CD14-positive monocyte (primary cell): ENCODE measurements at regions not wholly inside any gene's neighbourhood (a gene's known extent, or its start where the extent isn't known, plus 50 kb on each side); places are given as distances from the start of the nearest gene placed in this dataset.
A peak's percentile ranks its signal among the peaks of the same experiment; 100 is the strongest.

ENCODE experiments used
- DNase-seq, 3 donors: peaks; one replicate each; pipeline ENCODE4 v3.0.0-alpha.2; 2011 to 2022
- H2AFZ ChIP-seq: 2 replicates; pipeline ENCODE4 v1.6.0; 2012; ENCODE audit warnings: mild to moderate bottlenecking, low read depth, low read length, inconsistent platforms; ENCODE audit not compliant: insufficient read depth, poor library complexity, severe bottlenecking
- H3K27ac ChIP-seq, 2 donors: 1 replicate in 1 of 2; 2 replicates in 1 of 2; pipeline ENCODE4 v1.5.1; 2012 to 2013; ENCODE audit warnings: low read length in 2 of 2, control low read depth in 1 of 2, inconsistent platforms in 1 of 2, low read depth in 1 of 2, mild to moderate bottlenecking in 1 of 2
- H3K27me3 ChIP-seq, 2 donors: one replicate each; pipeline versions ENCODE4 v1.6.0 to v1.6.1; 2011 to 2013; ENCODE audit warnings: low read length in 2 of 2; ENCODE audit not compliant: control insufficient read depth in 2 of 2, insufficient read depth in 2 of 2
- H3K36me3 ChIP-seq, 2 donors: replicated peaks in 1 of 2; 1 replicate in 1 of 2; 2 replicates in 1 of 2; pipeline versions ENCODE4 v1.5.1 to v1.6.1; 2012 to 2013; ENCODE audit warnings: low read length in 2 of 2, control low read depth in 1 of 2, inconsistent platforms in 1 of 2, mild to moderate bottlenecking in 1 of 2; ENCODE audit not compliant: insufficient read depth in 2 of 2, control insufficient read depth in 1 of 2
- H3K4me1 ChIP-seq, 2 donors: 1 replicate in 1 of 2; 2 replicates in 1 of 2; pipeline versions ENCODE4 v1.5.1 to v1.6.1; 2012 to 2013; ENCODE audit warnings: low read length in 2 of 2, control low read depth in 1 of 2, inconsistent platforms in 1 of 2, mild to moderate bottlenecking in 1 of 2, moderate library complexity in 1 of 2; ENCODE audit not compliant: insufficient read depth in 2 of 2, control insufficient read depth in 1 of 2
- H3K4me2 ChIP-seq: replicated peaks from 2 replicates; pipeline ENCODE3; 2012; ENCODE audit warnings: low read length, moderate library complexity, mild to moderate bottlenecking; ENCODE audit not compliant: poor library complexity, severe bottlenecking; ENCODE audit errors: extremely low read depth
- H3K4me3 ChIP-seq, 3 experiments: fragments of 200-600 bp in 1 of 3; sonication (generic) in 1 of 3; replicated peaks in 1 of 3; 1 replicate in 2 of 3; 2 replicates in 1 of 3; pipeline ENCODE4 v1.5.1; 2011 to 2013; ENCODE audit warnings: low read length in 3 of 3, mild to moderate bottlenecking in 3 of 3, control low read depth in 2 of 3, low read depth in 2 of 3, inconsistent platforms in 1 of 3, moderate library complexity in 1 of 3
- H3K79me2 ChIP-seq: 2 replicates; pipeline ENCODE4 v1.6.0; 2012; ENCODE audit warnings: mild to moderate bottlenecking, control low read depth, inconsistent platforms, low read length, moderate library complexity; ENCODE audit not compliant: insufficient read depth
- H3K9ac ChIP-seq: 2 replicates; pipeline ENCODE4 v1.6.0; 2017; ENCODE audit warnings: low read length, mild to moderate bottlenecking; ENCODE audit not compliant: insufficient read depth, poor library complexity, severe bottlenecking
- H3K9me3 ChIP-seq, 2 donors: replicated peaks in 1 of 2; 1 replicate in 1 of 2; 2 replicates in 1 of 2; pipeline versions ENCODE4 v1.5.1 to v1.6.1; 2012 to 2013; ENCODE audit warnings: low read length in 2 of 2, control low read depth in 1 of 2; ENCODE audit not compliant: control insufficient read depth in 1 of 2, insufficient read depth in 1 of 2
- H4K20me1 ChIP-seq: 2 replicates; pipeline ENCODE4 v1.6.0; 2012; ENCODE audit warnings: mild to moderate bottlenecking, low read length, control low read depth, moderate library complexity; ENCODE audit not compliant: insufficient read depth
- H3K27ac Mint-ChIP-seq, 7 donors: one replicate each; pipeline ENCODE4 v1.8.0; 2020; ENCODE audit warnings: mild to moderate bottlenecking in 7 of 7, mixed read lengths in 7 of 7, moderate library complexity in 6 of 7, inconsistent platforms in 2 of 7
- H3K27me3 Mint-ChIP-seq, 3 donors: one replicate each; pipeline ENCODE4 v1.8.0; 2021 to 2022; ENCODE audit warnings: low read depth in 3 of 3, mild to moderate bottlenecking in 3 of 3, mixed read lengths in 3 of 3, moderate library complexity in 3 of 3, inconsistent platforms in 1 of 3
- H3K36me3 Mint-ChIP-seq, 2 donors: one replicate each; pipeline ENCODE4 v1.8.0; 2020; ENCODE audit warnings: mixed read lengths in 2 of 2, inconsistent platforms in 1 of 2, mild to moderate bottlenecking in 1 of 2
- H3K4me1 Mint-ChIP-seq: one replicate; pipeline ENCODE4 v1.8.0; 2020; ENCODE audit warnings: mild to moderate bottlenecking, mixed read lengths
- H3K4me3 Mint-ChIP-seq, 2 donors: one replicate each; pipeline ENCODE4 v1.8.0; 2020; ENCODE audit warnings: mild to moderate bottlenecking in 2 of 2, mixed read lengths in 2 of 2, moderate library complexity in 1 of 2
- H3K9me3 Mint-ChIP-seq, 7 donors: one replicate each; pipeline ENCODE4 v1.8.0; 2020 to 2022; ENCODE audit warnings: mixed read lengths in 7 of 7, mild to moderate bottlenecking in 6 of 7, moderate library complexity in 6 of 7, inconsistent platforms in 2 of 7
- CTCF ChIP-seq: fragments of 200-600 bp; IDR thresholded peaks from one replicate; pipeline ENCODE4 v1.8.0; 2022; ENCODE audit warnings: antibody characterized with exemption, mild to moderate bottlenecking
- WGBS: methylation state at CpG from one replicate; pipeline ENCODE4 v1.1.5; 2013; ENCODE audit warnings: missing lambda C conversion rate; ENCODE audit not compliant: insufficient coverage; 5-methylcytosine and 5-hydroxymethylcytosine counted together
- intact Hi-C, 2 donors: fragments of 100-400 bp; cut with micrococcal nuclease; formaldehyde crosslinking; loops; one replicate each; pipeline versions ENCODE4 v1.15.0 to v1.15.1; 2023

- H3K79me2 ChIP-seq = no peaks in the 10 kb centered on the region
- H3K27me3 Mint-ChIP-seq = no peaks in the 10 kb centered on the region
- peak overlapping the region; percentile 68 to 75 for H3K4me3 Mint-ChIP-seq
- H3K9me3 Mint-ChIP-seq = peaks cover 0 to 9% (median 6%) of the 10 kb centered on the region in 7 donors
- H3K4me2 ChIP-seq = peak overlapping the region; percentile 61
- peaks cover 14% of the 10 kb centered on the region for H3K4me1 Mint-ChIP-seq
- H3K27me3 ChIP-seq = no peaks in the 10 kb centered on the region
- intact Hi-C loops = no loop called here
- TF ChIP-seq CTCF = no peak
- peak overlapping the region; percentile 84 to 97 for H3K27ac ChIP-seq
- 34% methylated on average over 3 of the region's 3 CpGs for WGBS
- peak overlapping the region; percentile 90 to 98 (median 93) for H3K27ac Mint-ChIP-seq
- H3K4me3 ChIP-seq = peak overlapping the region; percentile 17 to 63 (median 48)
- no peaks in the 10 kb centered on the region for H3K36me3 Mint-ChIP-seq
- H3K36me3 ChIP-seq = no peaks in the 10 kb centered on the region
- peaks cover 18 to 19% of the 10 kb centered on the region in 2 donors for H3K4me1 ChIP-seq
- peak overlapping the region; percentile 46 for H2AFZ ChIP-seq
- peak overlapping the region; percentile 69 for H3K9ac ChIP-seq
- peak; percentile 44 to 78 (median 74) for DNase-seq
- H3K9me3 ChIP-seq = peaks cover 0 to 7% of the 10 kb centered on the region in 2 donors
- no peaks in the 10 kb centered on the region for H4K20me1 ChIP-seq
These were observed 129.2 kb upstream of the CBLB start for GRCh38 chr3:105997800-105998526.

GRCh38 chr3:105999856-106000255, 131.0 kb upstream of the CBLB start:
- H3K4me1 ChIP-seq = peaks cover 18 to 19% of the 10 kb centered on the region in 2 donors
- no peak for DNase-seq
- H3K9me3 ChIP-seq = peaks cover 0 to 7% of the 10 kb centered on the region in 2 donors
- no peaks in the 10 kb centered on the region for H3K79me2 ChIP-seq
- H2AFZ ChIP-seq = no peak overlapping the region
- H3K9me3 Mint-ChIP-seq = peaks cover 0 to 9% (median 2%) of the 10 kb centered on the region in 7 donors
- no peak overlapping the region for H3K27ac Mint-ChIP-seq
- no peak overlapping the region for H3K27ac ChIP-seq
- H3K27me3 ChIP-seq = no peaks in the 10 kb centered on the region
- H3K9ac ChIP-seq = no peak overlapping the region
- H3K36me3 ChIP-seq = no peaks in the 10 kb centered on the region
- intact Hi-C loops = no loop called here
- no peaks in the 10 kb centered on the region for H4K20me1 ChIP-seq
- no peaks in the 10 kb centered on the region for H3K36me3 Mint-ChIP-seq
- H3K4me3 ChIP-seq = no peak overlapping the region
- no peak overlapping the region for H3K4me3 Mint-ChIP-seq
- no peak for TF ChIP-seq CTCF
- no peak overlapping the region for H3K4me2 ChIP-seq
- H3K4me1 Mint-ChIP-seq = peaks cover 14% of the 10 kb centered on the region
- no peaks in the 10 kb centered on the region for H3K27me3 Mint-ChIP-seq
